Retinal pigment epithelial cell (primary cell): ENCODE measurements at regions not wholly inside any gene's neighbourhood (a gene's known extent, or its start where the extent isn't known, plus 50 kb on each side); places are given as distances from the start of the nearest gene placed in this dataset.

Source experiments
- DNase-seq: peaks from one replicate; pipeline ENCODE4 v3.0.0-alpha.2; 2010; ENCODE audit warnings: low read depth
- H3K4me3 ChIP-seq: 2 replicates; pipeline ENCODE4 v1.5.1; 2011; ENCODE audit warnings: mild to moderate bottlenecking, low read length, control low read depth, moderate library complexity
- CTCF ChIP-seq: conservative IDR thresholded peaks from 2 replicates; pipeline ENCODE4 v1.5.1; 2011; ENCODE audit warnings: low read depth, low read length, control low read depth, inconsistent platforms

GRCh38 chr1:173101589-173101988 is 50.8 kb upstream of the TNFSF18 start:
- no peak overlapping the region for H3K4me3 ChIP-seq
- no peak for DNase-seq
- no peak for TF ChIP-seq CTCF

- H3K4me3 ChIP-seq: no peak overlapping the region
- DNase-seq: no peak
- no peak for TF ChIP-seq CTCF
Measured at GRCh38 chr1:173100476-173101107, 49.9 kb upstream of the TNFSF18 start.
